Body of pancreas (tissue), 4 donors: ENCODE measurements at regions not wholly inside any gene's neighbourhood (a gene's known extent, or its start where the extent isn't known, plus 50 kb on each side); places are given as distances from the start of the nearest gene placed in this dataset.

ENCODE experiments used
- ATAC-seq: fragments of 150-250 bp; one replicate; pipeline ENCODE4 v1.9.1; 2016
- DNase-seq, 4 donors: peaks; one replicate each; pipeline ENCODE4 v3.0.0-alpha.2; 2019
- H3K27ac ChIP-seq, 4 donors: fragments of 200-600 bp; sonication (generic); 1 replicate in 3 of 4; 2 replicates in 1 of 4; pipeline versions ENCODE4 v1.5.1 to v1.6.1; 2016 to 2019; ENCODE audit warnings: mild to moderate bottlenecking in 1 of 4, mixed read lengths in 1 of 4, moderate library complexity in 1 of 4
- H3K27me3 ChIP-seq, 2 donors: fragments of 200-600 bp; sonication (generic); one replicate each; pipeline ENCODE4 v1.6.0; 2016; ENCODE audit warnings: mild to moderate bottlenecking in 1 of 2
- H3K36me3 ChIP-seq, 2 donors: fragments of 200-600 bp; sonication (generic); replicated peaks in 1 of 2; 2 replicates each; pipeline ENCODE4 v1.5.1; 2016; ENCODE audit warnings: low read depth in 2 of 2; ENCODE audit not compliant: insufficient read depth in 1 of 2
- H3K4me1 ChIP-seq: fragments of 200-600 bp; sonication (generic); one replicate; pipeline ENCODE4 v1.6.0; 2016
- H3K4me3 ChIP-seq, 2 donors: fragments of 200-600 bp; sonication (generic); 1 replicate in 1 of 2; 2 replicates in 1 of 2; pipeline ENCODE4 v1.5.1; 2016 to 2019
- H3K9me3 ChIP-seq, 3 donors: fragments of 200-600 bp; sonication (generic); 1 replicate in 2 of 3; 2 replicates in 1 of 3; pipeline ENCODE4 v1.5.1; 2016
- POLR2A ChIP-seq, 3 donors: fragments of 450-650 bp; IDR thresholded peaks; one replicate each; pipeline ENCODE4 v1.6.1; 2016; ENCODE audit warnings: antibody characterized with exemption in 3 of 3, mild to moderate bottlenecking in 2 of 3
- WGBS, 2 donors: methylation state at CpG; one replicate each; pipeline ENCODE4 v1.1.5; 2017; 5-methylcytosine and 5-hydroxymethylcytosine counted together
- intact Hi-C: fragments of 100-400 bp; cut with DNase I; formaldehyde crosslinking; loops from one replicate; pipeline ENCODE4 v1.15.1; 2023
- TF ChIP-seq, protein P1 (sequence below), 7 experiments: fragments of 450-650 bp in 4 of 7; fragments of 200-600 bp in 3 of 7; sonication (generic) in 3 of 7; IDR thresholded peaks; one replicate each; pipeline ENCODE4 v1.5.1; 2016 to 2019; ENCODE audit warnings: antibody characterized with exemption in 7 of 7

DNA sequence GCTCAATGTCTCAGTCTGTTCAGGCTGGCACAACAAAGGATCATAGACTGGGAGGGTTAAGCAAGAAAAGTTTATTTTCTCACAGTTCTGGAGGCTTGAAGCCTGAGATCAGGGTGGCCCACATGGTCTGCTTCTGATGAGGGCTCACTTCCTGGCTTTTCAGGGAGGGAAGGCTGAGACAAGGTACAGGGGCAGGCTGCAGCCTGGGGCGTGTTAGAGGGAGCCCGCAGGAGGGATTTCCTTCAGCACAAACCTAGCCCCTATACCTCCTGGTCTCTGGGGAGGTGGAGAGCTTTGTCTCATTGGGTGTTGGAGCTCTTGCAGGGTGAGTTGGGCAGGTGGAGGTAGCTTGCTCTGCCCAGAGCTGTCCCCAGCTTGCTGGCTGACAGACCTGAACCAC, 81.1 kb upstream of the GPR6 start:
- intact Hi-C loops = no loop called here
- TF ChIP-seq POLR2A (IDR thresholded peaks at IDR 0.05) = no peak
- Histone ChIP-seq H3K36me3 (no peaks in the 10 kb centered on the region), H3K27ac (no peak overlapping the region), H3K9me3 (no peaks in the 10 kb centered on the region), H3K27me3 (no peaks in the 10 kb centered on the region), H3K4me3 (no peak overlapping the region), H3K4me1 (peaks cover 18% of the 10 kb centered on the region)
- ATAC-seq = no peak
- DNase-seq = no peak
- 80 to 91% methylated on average over 2 of the region's 2 CpGs for WGBS, 2 donors

DNA sequence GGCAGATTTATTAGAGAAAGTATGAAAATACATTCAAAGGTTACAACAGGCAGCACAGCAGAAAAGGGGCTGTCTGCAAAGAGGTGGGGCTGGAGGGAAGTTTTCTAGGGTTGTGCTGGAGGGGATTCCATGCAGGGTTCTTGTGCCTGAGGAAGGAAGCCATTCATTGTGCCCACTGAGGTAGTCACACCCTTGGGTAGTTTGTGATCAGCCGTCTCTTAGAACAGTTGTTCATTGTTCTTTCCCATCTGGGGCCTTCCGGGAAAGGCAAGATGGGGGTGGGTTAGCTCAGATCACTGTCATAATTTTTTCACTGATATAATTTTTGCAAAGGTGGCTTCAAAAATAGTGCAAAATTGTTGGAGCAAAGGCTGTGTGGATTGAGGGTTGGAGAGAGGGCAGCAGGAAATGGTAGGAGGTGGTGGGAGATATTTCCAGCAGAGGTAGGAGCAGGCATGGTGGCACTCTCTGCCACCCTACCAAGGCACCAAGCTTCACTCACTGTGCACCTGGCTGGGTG, 80.5 kb upstream of the GPR6 start:
- H3K36me3 ChIP-seq = no peaks in the 10 kb centered on the region
- no peaks in the 10 kb centered on the region for H3K27me3 ChIP-seq
- TF ChIP-seq POLR2A (IDR thresholded peaks at IDR 0.05) = no peak
- TF ChIP-seq, protein P1, sequence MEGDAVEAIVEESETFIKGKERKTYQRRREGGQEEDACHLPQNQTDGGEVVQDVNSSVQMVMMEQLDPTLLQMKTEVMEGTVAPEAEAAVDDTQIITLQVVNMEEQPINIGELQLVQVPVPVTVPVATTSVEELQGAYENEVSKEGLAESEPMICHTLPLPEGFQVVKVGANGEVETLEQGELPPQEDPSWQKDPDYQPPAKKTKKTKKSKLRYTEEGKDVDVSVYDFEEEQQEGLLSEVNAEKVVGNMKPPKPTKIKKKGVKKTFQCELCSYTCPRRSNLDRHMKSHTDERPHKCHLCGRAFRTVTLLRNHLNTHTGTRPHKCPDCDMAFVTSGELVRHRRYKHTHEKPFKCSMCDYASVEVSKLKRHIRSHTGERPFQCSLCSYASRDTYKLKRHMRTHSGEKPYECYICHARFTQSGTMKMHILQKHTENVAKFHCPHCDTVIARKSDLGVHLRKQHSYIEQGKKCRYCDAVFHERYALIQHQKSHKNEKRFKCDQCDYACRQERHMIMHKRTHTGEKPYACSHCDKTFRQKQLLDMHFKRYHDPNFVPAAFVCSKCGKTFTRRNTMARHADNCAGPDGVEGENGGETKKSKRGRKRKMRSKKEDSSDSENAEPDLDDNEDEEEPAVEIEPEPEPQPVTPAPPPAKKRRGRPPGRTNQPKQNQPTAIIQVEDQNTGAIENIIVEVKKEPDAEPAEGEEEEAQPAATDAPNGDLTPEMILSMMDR (IDR thresholded peaks at IDR 0.05) = no peak
- H3K4me3 ChIP-seq = no peak overlapping the region
- H3K27ac ChIP-seq = no peak overlapping the region
- WGBS, 2 donors = 58 to 70% methylated on average over 2 of the region's 2 CpGs
- no peak for DNase-seq
- intact Hi-C loops = no loop called here
- H3K4me1 ChIP-seq = peaks cover 12% of the 10 kb centered on the region
- H3K9me3 ChIP-seq = no peaks in the 10 kb centered on the region
- ATAC-seq = no peak

GRCh38 chr6:109901976-109902375, 76.1 kb upstream of the GPR6 start:
- TF ChIP-seq, protein P1 (IDR thresholded peaks at IDR 0.05) = no peak
- no peak for TF ChIP-seq POLR2A (IDR thresholded peaks at IDR 0.05)
- Histone ChIP-seq H3K4me3 (no peak overlapping the region), H3K27me3 (no peaks in the 10 kb centered on the region), H3K4me1 (no peaks in the 10 kb centered on the region), H3K9me3 (no peaks in the 10 kb centered on the region), H3K27ac (no peak overlapping the region), H3K36me3 (no peaks in the 10 kb centered on the region)
- DNase-seq (no peak), ATAC-seq (no peak)
- WGBS, 2 donors = 52 to 55% methylated on average over 2 of the region's 2 CpGs
- intact Hi-C loops = no loop called here

DNA sequence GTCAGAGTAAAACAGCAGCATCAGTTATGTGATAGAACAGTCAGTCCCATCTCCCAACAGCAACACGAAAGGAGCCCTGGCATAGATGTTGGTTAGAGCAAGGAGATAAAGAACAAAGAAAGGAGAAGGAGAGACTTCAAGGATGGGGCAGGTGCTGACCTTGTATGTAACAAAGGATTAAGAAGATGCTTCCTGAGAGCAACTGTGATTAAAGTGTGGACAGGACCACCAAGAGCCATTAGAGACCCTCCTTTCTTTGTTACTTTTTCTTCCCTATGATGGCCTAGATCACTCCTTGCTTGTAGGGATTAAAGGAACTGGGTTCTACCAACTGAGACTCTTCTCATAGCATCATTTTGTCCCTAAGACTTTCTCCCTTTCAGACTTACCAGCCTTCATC, 75.2 kb upstream of the GPR6 start:
- 42 to 58% methylated on average over 1 of the region's 1 CpG for WGBS, 2 donors

GRCh38 chr6:109910571-109910970, 67.5 kb upstream of the GPR6 start:
- ATAC-seq (no peak), DNase-seq (no peak)
- intact Hi-C loops = no loop called here
- Histone ChIP-seq H3K4me1 (no peaks in the 10 kb centered on the region), H3K36me3 (no peaks in the 10 kb centered on the region), H3K9me3 (no peaks in the 10 kb centered on the region), H3K27ac (no peak overlapping the region), H3K4me3 (no peak overlapping the region), H3K27me3 (no peaks in the 10 kb centered on the region)
- TF ChIP-seq, protein P1 (IDR thresholded peaks at IDR 0.05) = no peak
- TF ChIP-seq POLR2A (IDR thresholded peaks at IDR 0.05) = no peak
- 68 to 79% methylated on average over 1 of the region's 1 CpG for WGBS, 2 donors

More for the DNA sequence above, 75.2 kb upstream of the GPR6 start:
- Histone ChIP-seq H3K4me3 (no peak overlapping the region), H3K4me1 (no peaks in the 10 kb centered on the region), H3K27ac (no peak overlapping the region), H3K36me3 (no peaks in the 10 kb centered on the region), H3K27me3 (no peaks in the 10 kb centered on the region), H3K9me3 (no peaks in the 10 kb centered on the region)
- DNase-seq (no peak), ATAC-seq (no peak)
- intact Hi-C loops = no loop called here
- TF ChIP-seq, protein P1 (IDR thresholded peaks at IDR 0.05) = no peak
- TF ChIP-seq POLR2A (IDR thresholded peaks at IDR 0.05) = no peak
